K562 (cell line): ENCODE measurements at regions not wholly inside any gene's neighbourhood (a gene's known extent, or its start where the extent isn't known, plus 50 kb on each side); places are given as distances from the start of the nearest gene placed in this dataset.

Source experiments
- ATAC-seq: fragments of 200-7000 bp; cut with Tn5 transposase; 3 replicates; pipeline ENCODE4 v1.9.1; 2020; ENCODE audit warnings: moderate library complexity
- BruUV-seq: library from RNA; stranded (reverse); fragments of 400-500 nt; replicated peaks from 2 replicates; lab custom pipeline; 2021; lab: Mats Ljungman, UMichigan
- CTCF ChIA-PET: fragments of 300-600 bp; formaldehyde crosslinking; extraction: SDS; loops from one replicate; lab custom pipeline; 2021; ENCODE audit warnings: low intra/inter-chr PET ratio; lab: Yijun Ruan, JAX
- POLR2A ChIA-PET: fragments of 300-600, 350-650 bp; sonication (Branson Sonifier 250); formaldehyde crosslinking; extraction: SDS; loops from one replicate; lab custom pipeline; 2021; ENCODE audit warnings: antibody characterized with exemption, inconsistent platforms; lab: Yijun Ruan, JAX
- DNase-seq, 4 experiments: peaks; one replicate each; pipeline versions ENCODE4 v3.0.0 to v3.0.0-alpha.2; 2011 to 2018; ENCODE audit warnings: low spot score in 3 of 4, mixed read lengths in 3 of 4; ENCODE audit errors: extremely low read depth in 1 of 4
- FAIRE-seq: peaks from 2 replicates; lab custom pipeline; 2011; peaks lifted over from hg19 to GRCh38; lab: Jason Lieb, UNC
- H2AFZ ChIP-seq: 2 replicates; pipeline ENCODE4 v1.6.0; 2011; ENCODE audit warnings: low read depth, low read length, control low read depth, inconsistent platforms
- H3K27ac ChIP-seq: fragments of 200-600 bp; 3 replicates; pipeline ENCODE4 v1.8.0; 2011; ENCODE audit warnings: low read depth, mild to moderate bottlenecking, control low read depth, inconsistent platforms, low read length, moderate library complexity, mixed read lengths; ENCODE audit errors: extremely low read depth
- H3K27me3 ChIP-seq, 2 experiments: fragments of 300-600 bp in 1 of 2; 2 replicates in 1 of 2; 3 replicates in 1 of 2; pipeline versions ENCODE4 v1.6.0 to v1.8.0; 2011; ENCODE audit warnings: inconsistent platforms in 2 of 2, low read length in 2 of 2, mild to moderate bottlenecking in 1 of 2, mixed read lengths in 1 of 2, moderate library complexity in 1 of 2; ENCODE audit not compliant: control insufficient read depth in 2 of 2, insufficient read depth in 2 of 2
- H3K36me3 ChIP-seq: fragments of 300-600 bp; 3 replicates; pipeline ENCODE4 v1.8.0; 2011; ENCODE audit warnings: mild to moderate bottlenecking, low read length, inconsistent platforms; ENCODE audit not compliant: control insufficient read depth, insufficient read depth
- H3K4me1 ChIP-seq, 2 experiments: fragments of 200-600 bp in 1 of 2; replicated peaks in 1 of 2; 2 replicates in 1 of 2; 3 replicates in 1 of 2; pipeline versions ENCODE4 v1.5.1 to v1.8.0; 2011; ENCODE audit warnings: inconsistent platforms in 2 of 2, low read length in 2 of 2, mild to moderate bottlenecking in 1 of 2, mixed read lengths in 1 of 2, moderate library complexity in 1 of 2; ENCODE audit not compliant: control insufficient read depth in 2 of 2, insufficient read depth in 2 of 2
- H3K4me2 ChIP-seq: 2 replicates; pipeline ENCODE4 v1.6.1; 2011; ENCODE audit warnings: low read length, control low read depth, inconsistent platforms, mixed read lengths; ENCODE audit not compliant: insufficient read depth
- H3K4me3 ChIP-seq: fragments of 200-600 bp; sonication (generic), shearing (Covaris generic); 2 replicates; pipeline ENCODE4 v1.5.1; 2016; ENCODE audit warnings: control low read depth, inconsistent platforms
- H3K79me2 ChIP-seq: fragments of 200-600 bp; 3 replicates; pipeline ENCODE4 v1.8.0; 2011; ENCODE audit warnings: low read length, inconsistent platforms; ENCODE audit not compliant: control insufficient read depth, insufficient read depth
- H3K9ac ChIP-seq, 2 experiments: 2 replicates each; pipeline versions ENCODE4 v1.6.0 to v1.6.1; 2011; ENCODE audit warnings: low read depth in 2 of 2, low read length in 2 of 2, control low read depth in 1 of 2, inconsistent platforms in 1 of 2, mild to moderate bottlenecking in 1 of 2, mixed read lengths in 1 of 2; ENCODE audit not compliant: insufficient read depth in 1 of 2
- H3K9me1 ChIP-seq: one replicate; pipeline ENCODE4 v1.6.0; 2011; ENCODE audit warnings: inconsistent platforms, mild to moderate bottlenecking, low read length, moderate library complexity; ENCODE audit not compliant: control insufficient read depth, insufficient read depth
- H3K9me3 ChIP-seq: replicated peaks from 2 replicates; pipeline ENCODE4 v1.5.1; 2011; ENCODE audit warnings: low read depth, low read length, inconsistent platforms; ENCODE audit not compliant: control insufficient read depth, insufficient read depth
- H4K20me1 ChIP-seq: replicated peaks from 2 replicates; pipeline ENCODE4 v1.6.1; 2011; ENCODE audit warnings: low read length, inconsistent platforms, mixed read lengths; ENCODE audit not compliant: control insufficient read depth, insufficient read depth
- CREB3L1 ChIP-seq: fragments of 450-650 bp; IDR thresholded peaks from 2 replicates; pipeline ENCODE4 v1.6.1; 2014; ENCODE audit warnings: low read depth, mild to moderate bottlenecking, moderate library complexity, borderline replicate concordance
- SMARCE1 ChIP-seq: fragments of 450-650 bp; IDR thresholded peaks from 2 replicates; pipeline ENCODE4 v1.7.1; 2016; ENCODE audit warnings: mild to moderate bottlenecking
- YBX1 ChIP-seq: fragments of 450-650 bp; IDR thresholded peaks from 2 replicates; pipeline ENCODE4 v1.7.1; 2016; ENCODE audit warnings: mild to moderate bottlenecking
- ZFP30 ChIP-seq: fragments of 250-450 bp; sonication (Bioruptor Pico); IDR thresholded peaks from 2 replicates; pipeline ENCODE4 v1.8.0; 2022; ENCODE audit warnings: moderate library complexity, mild to moderate bottlenecking, inconsistent platforms, borderline replicate concordance
- WGBS: fragments of 100-300 bp; shearing (Covaris generic); methylation state at CpG from one replicate; pipeline ENCODE4 v1.1.6; 2016; ENCODE audit warnings: low coverage, mixed read lengths; ENCODE audit not compliant: insufficient coverage; ENCODE audit errors: missing lambda C conversion rate; 5-methylcytosine and 5-hydroxymethylcytosine counted together
- in situ Hi-C: fragments of 300-500 bp; cut with MboI; formaldehyde crosslinking; loops from 4 replicates; pipeline ENCODE4 v1.15.0; 2018; ENCODE audit warnings: inconsistent platforms, mixed read lengths
- intact Hi-C: fragments of 100-400 bp; cut with micrococcal nuclease; formaldehyde crosslinking; loops from 2 replicates; pipeline ENCODE4 v1.14.2; 2022
- TF ChIP-seq, protein P1 (sequence below): sonication (generic); formaldehyde crosslinking; IDR thresholded peaks from 2 replicates; pipeline ENCODE4 v1.4.0; 2020; ENCODE audit warnings: mild to moderate bottlenecking, missing genetic modification reagents
- TF ChIP-seq, protein P2 (sequence below): fragments of 250-450 bp; sonication (Bioruptor Pico); IDR thresholded peaks from 2 replicates; pipeline ENCODE4 v1.5.0; 2021

- no peak overlapping the region for H3K4me2 ChIP-seq
Measured at GRCh38 chr1:5235355-5235899, 581.0 kb downstream of the AJAP1 start.

More at GRCh38 chr1:5235355-5235899, 581.0 kb downstream of the AJAP1 start:
- H3K79me2 ChIP-seq, result no peaks in the 10 kb centered on the region
- no TSS peak for BruUV-seq
- intact Hi-C loops (no loop called here), in situ Hi-C loops (no loop called here)
- ChIA-PET CTCF (no interaction called here), POLR2A (no interaction called here)
- DNase-seq, result no peak
- no peak overlapping the region for H3K4me3 ChIP-seq
- TF ChIP-seq, protein P1, sequence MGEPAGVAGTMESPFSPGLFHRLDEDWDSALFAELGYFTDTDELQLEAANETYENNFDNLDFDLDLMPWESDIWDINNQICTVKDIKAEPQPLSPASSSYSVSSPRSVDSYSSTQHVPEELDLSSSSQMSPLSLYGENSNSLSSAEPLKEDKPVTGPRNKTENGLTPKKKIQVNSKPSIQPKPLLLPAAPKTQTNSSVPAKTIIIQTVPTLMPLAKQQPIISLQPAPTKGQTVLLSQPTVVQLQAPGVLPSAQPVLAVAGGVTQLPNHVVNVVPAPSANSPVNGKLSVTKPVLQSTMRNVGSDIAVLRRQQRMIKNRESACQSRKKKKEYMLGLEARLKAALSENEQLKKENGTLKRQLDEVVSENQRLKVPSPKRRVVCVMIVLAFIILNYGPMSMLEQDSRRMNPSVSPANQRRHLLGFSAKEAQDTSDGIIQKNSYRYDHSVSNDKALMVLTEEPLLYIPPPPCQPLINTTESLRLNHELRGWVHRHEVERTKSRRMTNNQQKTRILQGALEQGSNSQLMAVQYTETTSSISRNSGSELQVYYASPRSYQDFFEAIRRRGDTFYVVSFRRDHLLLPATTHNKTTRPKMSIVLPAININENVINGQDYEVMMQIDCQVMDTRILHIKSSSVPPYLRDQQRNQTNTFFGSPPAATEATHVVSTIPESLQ (CRISPR knock-in tag), result no peak
- TF ChIP-seq SMARCE1 (no peak), CREB3L1 (no peak), ZFP30 (CRISPR knock-in tag) (no peak), YBX1 (no peak)
- TF ChIP-seq, protein P2, sequence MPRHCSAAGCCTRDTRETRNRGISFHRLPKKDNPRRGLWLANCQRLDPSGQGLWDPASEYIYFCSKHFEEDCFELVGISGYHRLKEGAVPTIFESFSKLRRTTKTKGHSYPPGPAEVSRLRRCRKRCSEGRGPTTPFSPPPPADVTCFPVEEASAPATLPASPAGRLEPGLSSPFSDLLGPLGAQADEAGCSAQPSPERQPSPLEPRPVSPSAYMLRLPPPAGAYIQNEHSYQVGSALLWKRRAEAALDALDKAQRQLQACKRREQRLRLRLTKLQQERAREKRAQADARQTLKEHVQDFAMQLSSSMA (CRISPR knock-in tag), result no peak
- ATAC-seq, result no peak
- no peaks in the 10 kb centered on the region for H3K9me1 ChIP-seq
- no peaks in the 10 kb centered on the region for H3K9me3 ChIP-seq
- no peak overlapping the region for H2AFZ ChIP-seq
- no peak for FAIRE-seq
- H3K9ac ChIP-seq, result no peak overlapping the region
- H4K20me1 ChIP-seq, result no peaks in the 10 kb centered on the region
- H3K27ac ChIP-seq, result no peak overlapping the region
- no peaks in the 10 kb centered on the region for H3K27me3 ChIP-seq
- 1% methylated on average over 6 of the region's 6 CpGs for WGBS
- H3K36me3 ChIP-seq, result no peaks in the 10 kb centered on the region
- no peaks in the 10 kb centered on the region for H3K4me1 ChIP-seq
